ENCODE measurements at regions not wholly inside any gene's neighbourhood (a gene's known extent, or its start where the extent isn't known, plus 50 kb on each side); places are given as distances from the start of the nearest gene placed in this dataset.
"Not testable (repeated sequence)": the region's sequence is repeated elsewhere in the genome, so short reads cannot be mapped to it uniquely, and the experiment has no call there.

- H3K27me3 Mint-ChIP-seq (ENCODE audit: low read depth, poor library complexity); H3K36me3 Mint-ChIP-seq (ENCODE audit: low read depth); H3K4me1 Mint-ChIP-seq; H3K4me3 Mint-ChIP-seq; DNase-seq; H3K9me3 Mint-ChIP-seq; H3K27ac Mint-ChIP-seq: not testable (repeated sequence)
Observed at GRCh38 chr1:146283527-146283880, 54.7 kb upstream of the NOTCH2NLA start.

GRCh38 chr1:146282807-146283526, 54.1 kb upstream of the NOTCH2NLA start:
- not testable (repeated sequence) for H3K36me3 Mint-ChIP-seq (ENCODE audit: low read depth); H3K27me3 Mint-ChIP-seq (ENCODE audit: low read depth, poor library complexity); H3K4me1 Mint-ChIP-seq; H3K27ac Mint-ChIP-seq; H3K9me3 Mint-ChIP-seq; DNase-seq; H3K4me3 Mint-ChIP-seq

GRCh38 chr1:146281522-146281921, 52.7 kb upstream of the NOTCH2NLA start:
- DNase-seq; H3K9me3 Mint-ChIP-seq; H3K4me1 Mint-ChIP-seq; H3K36me3 Mint-ChIP-seq (ENCODE audit: low read depth); H3K4me3 Mint-ChIP-seq; H3K27ac Mint-ChIP-seq; H3K27me3 Mint-ChIP-seq (ENCODE audit: low read depth, poor library complexity): not testable (repeated sequence)

- H3K4me3 Mint-ChIP-seq; DNase-seq; H3K27me3 Mint-ChIP-seq (ENCODE audit: low read depth, poor library complexity); H3K27ac Mint-ChIP-seq; H3K4me1 Mint-ChIP-seq; H3K36me3 Mint-ChIP-seq (ENCODE audit: low read depth); H3K9me3 Mint-ChIP-seq: not testable (repeated sequence)
Observed at GRCh38 chr1:146278758-146279157, 49.9 kb upstream of the NOTCH2NLA start.

Measured in nephron progenitor cell (in vitro differentiated cells).